NCI-H82 (cell line): ENCODE measurements at regions not wholly inside any gene's neighbourhood (a gene's known extent, or its start where the extent isn't known, plus 50 kb on each side); places are given as distances from the start of the nearest gene placed in this dataset.

ENCODE experiments used
- DNase-seq: peaks from one replicate; lab custom pipeline; 2025; lab: John Stamatoyannopoulos, UW

- no peak for DNase-seq
Observed at GRCh38 chr6:8276148-8276547, 159.2 kb downstream of the SLC35B3 start.

- no peak for DNase-seq
Observed at GRCh38 chr6:8275667-8276066, 159.7 kb downstream of the SLC35B3 start.

GRCh38 chr6:8274226-8274625 is 161.1 kb downstream of the SLC35B3 start:
- DNase-seq, result no peak

GRCh38 chr6:8269872-8270454 is 165.4 kb downstream of the SLC35B3 start:
- no peak for DNase-seq

GRCh38 chr6:8269094-8269493 is 166.3 kb downstream of the SLC35B3 start:
- no peak for DNase-seq

GRCh38 chr6:8268606-8269005 is 166.3 kb upstream of the EEF1E1 start:
- no peak for DNase-seq

GRCh38 chr6:8268156-8268555 is 165.8 kb upstream of the EEF1E1 start:
- no peak for DNase-seq

GRCh38 chr6:8260610-8261009 is 158.3 kb upstream of the EEF1E1 start:
- DNase-seq, result no peak

GRCh38 chr6:8246403-8246802 is 144.1 kb upstream of the EEF1E1 start:
- no peak for DNase-seq

GRCh38 chr6:8245726-8246125 is 143.4 kb upstream of the EEF1E1 start:
- DNase-seq, result no peak

GRCh38 chr6:8243475-8243874 is 141.1 kb upstream of the EEF1E1 start:
- DNase-seq, result no peak

- DNase-seq, result peak; percentile 44
Observed at GRCh38 chr6:8242885-8243284, 140.5 kb upstream of the EEF1E1 start.

- peak; percentile 74 for DNase-seq
Observed at GRCh38 chr6:8240301-8240700, 138.0 kb upstream of the EEF1E1 start.

GRCh38 chr6:8238773-8239683 is 136.7 kb upstream of the EEF1E1 start:
- peak; percentile 15 for DNase-seq

- no peak for DNase-seq
Observed at GRCh38 chr6:8237668-8238067, 135.3 kb upstream of the EEF1E1 start.

- DNase-seq, result no peak
Observed at GRCh38 chr6:8236956-8237355, 134.6 kb upstream of the EEF1E1 start.

GRCh38 chr6:8234321-8234720 is 132.0 kb upstream of the EEF1E1 start:
- no peak for DNase-seq

GRCh38 chr6:8231956-8232355 is 129.6 kb upstream of the EEF1E1 start:
- DNase-seq, result no peak

- no peak for DNase-seq
Observed at GRCh38 chr6:8229915-8230756, 127.8 kb upstream of the EEF1E1 start.

- DNase-seq, result no peak
Observed at GRCh38 chr6:8225113-8225512, 122.8 kb upstream of the EEF1E1 start.

GRCh38 chr6:8223678-8224077 is 121.3 kb upstream of the EEF1E1 start:
- no peak for DNase-seq

GRCh38 chr6:8219352-8219943 is 117.1 kb upstream of the EEF1E1 start:
- peak; percentile 66 for DNase-seq
